Astrocyte (in vitro differentiated cells and primary cell): ENCODE measurements at regions not wholly inside any gene's neighbourhood (a gene's known extent, or its start where the extent isn't known, plus 50 kb on each side); places are given as distances from the start of the nearest gene placed in this dataset.

Experiments used
- DNase-seq: peaks from one replicate; pipeline ENCODE4 v3.0.0-alpha.2; 2010; ENCODE audit warnings: low read depth
- FAIRE-seq: peaks from 2 replicates; lab custom pipeline; 2011; peaks lifted over from hg19 to GRCh38; lab: Jason Lieb, UNC
- H2AFZ ChIP-seq: 2 replicates; pipeline ENCODE4 v1.6.0; 2012; ENCODE audit warnings: low read depth, low read length, inconsistent platforms
- H3K27ac ChIP-seq: 2 replicates; pipeline ENCODE4 v1.5.1; 2011; ENCODE audit warnings: low read depth, low read length, inconsistent platforms
- H3K27me3 ChIP-seq: 2 replicates; pipeline ENCODE4 v1.6.0; 2011; ENCODE audit warnings: low read length, inconsistent platforms; ENCODE audit not compliant: insufficient read depth
- H3K36me3 ChIP-seq: 2 replicates; pipeline ENCODE4 v1.5.1; 2011; ENCODE audit warnings: low read length, inconsistent platforms; ENCODE audit not compliant: insufficient read depth
- H3K4me1 ChIP-seq: 2 replicates; pipeline ENCODE4 v1.5.1; 2011; ENCODE audit warnings: low read length, inconsistent platforms; ENCODE audit not compliant: insufficient read depth
- H3K4me2 ChIP-seq: 2 replicates; pipeline ENCODE4 v1.6.0; 2012; ENCODE audit warnings: low read length, inconsistent platforms
- H3K4me3 ChIP-seq: 2 replicates; pipeline ENCODE4 v1.5.1; 2011; ENCODE audit warnings: low read depth, mild to moderate bottlenecking, low read length, inconsistent platforms; ENCODE audit not compliant: insufficient read depth
- H3K79me2 ChIP-seq: 2 replicates; pipeline ENCODE4 v1.6.0; 2012; ENCODE audit warnings: mild to moderate bottlenecking, low read length, inconsistent platforms; ENCODE audit not compliant: insufficient read depth
- H3K9ac ChIP-seq: 2 replicates; pipeline ENCODE4 v1.6.0; 2012; ENCODE audit warnings: mild to moderate bottlenecking, low read length, inconsistent platforms
- H3K9me3 ChIP-seq: 2 replicates; pipeline ENCODE4 v1.5.1; 2012; ENCODE audit warnings: low read depth, mild to moderate bottlenecking, low read length, inconsistent platforms; ENCODE audit not compliant: insufficient read depth
- H4K20me1 ChIP-seq: 2 replicates; pipeline ENCODE4 v1.6.0; 2012; ENCODE audit warnings: low read length, inconsistent platforms; ENCODE audit not compliant: insufficient read depth
- H3K27ac Mint-ChIP-seq: one replicate; pipeline ENCODE4 v1.8.0; 2021; ENCODE audit warnings: mild to moderate bottlenecking, mixed read lengths; ENCODE audit not compliant: unreplicated experiment
- H3K27me3 Mint-ChIP-seq: one replicate; pipeline ENCODE4 v1.8.0; 2021; ENCODE audit warnings: low read depth, mixed read lengths; ENCODE audit not compliant: unreplicated experiment
- H3K36me3 Mint-ChIP-seq: one replicate; pipeline ENCODE4 v1.8.0; 2021; ENCODE audit warnings: low read depth, mixed read lengths; ENCODE audit not compliant: unreplicated experiment
- H3K4me1 Mint-ChIP-seq: one replicate; pipeline ENCODE4 v1.8.0; 2021; ENCODE audit warnings: low read depth, mixed read lengths; ENCODE audit not compliant: unreplicated experiment
- H3K4me3 Mint-ChIP-seq: one replicate; pipeline ENCODE4 v1.8.0; 2021; ENCODE audit warnings: mild to moderate bottlenecking, moderate library complexity, mixed read lengths; ENCODE audit not compliant: unreplicated experiment
- H3K9me3 Mint-ChIP-seq: one replicate; pipeline ENCODE4 v1.8.0; 2021; ENCODE audit warnings: mild to moderate bottlenecking, mixed read lengths; ENCODE audit not compliant: unreplicated experiment
- CTCF ChIP-seq: IDR thresholded peaks from 2 replicates; pipeline ENCODE4 v1.5.1; 2011; ENCODE audit warnings: low read depth, mild to moderate bottlenecking, inconsistent platforms, low read length, moderate library complexity; ENCODE audit not compliant: insufficient read depth
- EZH2 ChIP-seq: IDR thresholded peaks from 2 replicates; pipeline ENCODE4 v1.6.1; 2012; ENCODE audit warnings: mild to moderate bottlenecking, low read length, inconsistent platforms; ENCODE audit not compliant: insufficient read depth

DNA sequence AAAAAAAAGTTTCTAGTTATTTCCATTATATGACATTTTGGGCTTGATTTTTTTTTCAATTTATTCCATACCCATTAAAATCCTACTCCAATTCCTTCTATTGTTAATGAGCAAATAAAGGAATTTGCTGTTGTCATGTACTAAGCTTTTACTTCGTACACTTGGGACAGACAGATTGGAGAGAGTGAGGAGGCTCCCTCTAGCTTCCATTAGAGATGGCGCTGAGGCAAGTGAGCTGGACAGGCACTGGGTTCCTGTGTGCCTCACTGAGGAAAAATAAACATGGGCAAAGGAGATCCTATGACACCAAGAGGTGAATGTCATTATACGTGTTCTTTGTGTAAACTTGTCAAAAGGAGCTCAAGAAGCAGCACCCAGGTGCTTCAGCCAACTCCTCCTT lies 441.1 kb upstream of the MDFIC2 start:
- no peaks in the 10 kb centered on the region for H3K36me3 Mint-ChIP-seq
- Histone ChIP-seq H3K27me3 (no peaks in the 10 kb centered on the region), H4K20me1 (no peaks in the 10 kb centered on the region), H3K79me2 (no peaks in the 10 kb centered on the region), H2AFZ (no peak overlapping the region), H3K4me1 (no peaks in the 10 kb centered on the region), H3K36me3 (no peaks in the 10 kb centered on the region), H3K4me3 (no peak overlapping the region), H3K27ac (no peak overlapping the region), H3K9me3 (no peaks in the 10 kb centered on the region), H3K4me2 (no peak overlapping the region), H3K9ac (no peak overlapping the region)
- H3K4me1 Mint-ChIP-seq: no peaks in the 10 kb centered on the region
- TF ChIP-seq EZH2: no peak
- TF ChIP-seq CTCF: no peak
- no peak overlapping the region for H3K27ac Mint-ChIP-seq
- no peaks in the 10 kb centered on the region for H3K27me3 Mint-ChIP-seq
- H3K4me3 Mint-ChIP-seq: no peak overlapping the region
- no peak for DNase-seq
- FAIRE-seq: no peak
- H3K9me3 Mint-ChIP-seq: peaks cover 6% of the 10 kb centered on the region

- no peaks in the 10 kb centered on the region for H3K9me3 ChIP-seq
- FAIRE-seq (no peak), DNase-seq (no peak)
- Mint-ChIP-seq H3K36me3 (no peaks in the 10 kb centered on the region), H3K27me3 (no peaks in the 10 kb centered on the region), H3K4me3 (no peak overlapping the region), H3K4me1 (no peaks in the 10 kb centered on the region), H3K9me3 (peaks cover 5% of the 10 kb centered on the region), H3K27ac (no peak overlapping the region)
- no peak overlapping the region for H3K4me2 ChIP-seq
- H3K9ac ChIP-seq: no peak overlapping the region
- no peak overlapping the region for H3K27ac ChIP-seq
- no peaks in the 10 kb centered on the region for H3K27me3 ChIP-seq
- no peaks in the 10 kb centered on the region for H3K4me1 ChIP-seq
- TF ChIP-seq EZH2 (no peak), CTCF (no peak)
- H3K4me3 ChIP-seq: no peak overlapping the region
- no peaks in the 10 kb centered on the region for H4K20me1 ChIP-seq
- no peaks in the 10 kb centered on the region for H3K36me3 ChIP-seq
- no peaks in the 10 kb centered on the region for H3K79me2 ChIP-seq
- no peak overlapping the region for H2AFZ ChIP-seq
Measured at GRCh38 chr3:70752051-70752450, 439.6 kb upstream of the MDFIC2 start.

GRCh38 chr3:70749122-70749521 lies 436.7 kb upstream of the MDFIC2 start:
- no peak overlapping the region for H3K27ac ChIP-seq
- no peak for TF ChIP-seq EZH2
- TF ChIP-seq CTCF: no peak
- peaks cover 6% of the 10 kb centered on the region for H3K4me1 Mint-ChIP-seq
- H3K79me2 ChIP-seq: no peaks in the 10 kb centered on the region
- no peaks in the 10 kb centered on the region for H3K36me3 ChIP-seq
- H4K20me1 ChIP-seq: no peaks in the 10 kb centered on the region
- H3K4me3 ChIP-seq: no peak overlapping the region
- H3K9ac ChIP-seq: no peak overlapping the region
- H2AFZ ChIP-seq: no peak overlapping the region
- H3K27me3 Mint-ChIP-seq: no peaks in the 10 kb centered on the region
- no peaks in the 10 kb centered on the region for H3K9me3 ChIP-seq
- peaks cover 2% of the 10 kb centered on the region for H3K9me3 Mint-ChIP-seq
- H3K36me3 Mint-ChIP-seq: no peaks in the 10 kb centered on the region
- no peaks in the 10 kb centered on the region for H3K4me1 ChIP-seq
- no peak for FAIRE-seq
- no peak overlapping the region for H3K4me2 ChIP-seq
- no peak for DNase-seq
- no peaks in the 10 kb centered on the region for H3K27me3 ChIP-seq
- H3K27ac Mint-ChIP-seq: no peak overlapping the region
- H3K4me3 Mint-ChIP-seq: no peak overlapping the region
